ENCODE measurements at regions not wholly inside any gene's neighbourhood (a gene's known extent, or its start where the extent isn't known, plus 50 kb on each side); places are given as distances from the start of the nearest gene placed in this dataset.

DNA sequence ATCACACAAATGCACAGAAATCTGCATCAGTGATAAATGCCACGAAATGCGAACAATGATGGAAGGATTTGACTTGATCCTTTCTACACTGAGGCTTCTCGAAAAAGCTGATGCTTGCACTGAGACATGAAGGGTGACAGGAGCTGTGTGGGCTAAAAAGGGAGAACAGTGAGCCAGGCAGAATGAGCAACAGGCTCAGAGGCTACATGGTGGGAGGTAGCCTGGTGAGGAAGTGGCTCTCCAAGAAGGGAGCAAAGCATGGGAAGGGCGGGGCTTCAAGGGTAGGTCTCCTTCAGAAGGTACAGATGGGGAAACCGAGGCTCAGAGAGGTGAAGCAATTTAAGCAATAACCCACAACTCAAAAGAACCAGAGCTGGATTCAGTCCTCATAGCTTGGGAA is 82.4 kb downstream of the TRIM43 start:
- WGBS, 2 experiments (ENCODE audit: extremely low coverage in 2 of 2, insufficient read length in 1 of 2), result 92% methylated on average over 2 of the region's 5 CpGs; no CpG with 5 or more reads in 1 of the 2 experiments
- Histone ChIP-seq H2BK20ac (ENCODE audit: low read depth, low read length) (no peak overlapping the region), H3K18ac (ENCODE audit: low read depth, low read length) (no peak overlapping the region), H2AFZ (replicated peaks; ENCODE audit: low read length, poor library complexity) (no peak overlapping the region), H3K27ac (ENCODE audit: insufficient read depth, low read length) (no peak overlapping the region), H3K9ac (ENCODE audit: low read depth, low read length) (no peak overlapping the region), H3K4me3 (ENCODE audit: insufficient read depth, low read depth, low read length) (no peak overlapping the region), H3K36me3 (ENCODE audit: control insufficient read depth, insufficient read depth, low read length) (no peaks in the 10 kb centered on the region), H3K9me1 (ENCODE audit: insufficient read depth, low read length) (peaks cover 7% of the 10 kb centered on the region), H3K14ac (replicated peaks; ENCODE audit: low read depth, low read length) (no peak overlapping the region), H3K4ac (ENCODE audit: low read depth, low read length) (no peak overlapping the region), H2BK120ac (ENCODE audit: low read depth, low read length) (no peak overlapping the region), H2BK15ac (ENCODE audit: low read depth, low read length) (no peak overlapping the region), H4K20me1 (ENCODE audit: insufficient read depth, low read length) (no peaks in the 10 kb centered on the region), H3K9me3 (ENCODE audit: control insufficient read depth, insufficient read depth, low read length) (no peaks in the 10 kb centered on the region), H2BK5ac (ENCODE audit: low read depth, low read length, poor library complexity, severe bottlenecking) (no peak overlapping the region), H3K23ac (ENCODE audit: low read depth, low read length) (no peak overlapping the region), H3K56ac (ENCODE audit: extremely low read depth, insufficient read depth, low read length) (no peak overlapping the region), H2AK9ac (replicated peaks; ENCODE audit: low read depth, low read length, poor library complexity) (no peak overlapping the region), H3K4me1 (ENCODE audit: control insufficient read depth, insufficient read depth, low read length) (peaks cover 14% of the 10 kb centered on the region), H3K4me2 (ENCODE audit: low read depth, low read length) (no peak overlapping the region), H2AK5ac (ENCODE audit: low read depth, low read length) (no peak overlapping the region), H4K91ac (ENCODE audit: insufficient read depth, low read depth, low read length) (no peak overlapping the region), H4K5ac (ENCODE audit: low read depth, low read length) (no peak overlapping the region), H4K8ac (ENCODE audit: low read depth in 2 of 2, low read length in 2 of 2) (no peak overlapping the region), H3K27me3 (ENCODE audit: control insufficient read depth, insufficient read depth, low read length) (peaks cover 10% of the 10 kb centered on the region), H3K79me1 (ENCODE audit: low read depth in 1 of 2, low read length in 2 of 2) (no peaks in the 10 kb centered on the region)
- intact Hi-C loops (cut with micrococcal nuclease), result no loop called here
- dilution Hi-C loops (cut with HindIII; ENCODE audit: low sequenced_read_pairs, unreplicated experiment), result no loop called here
- ChIA-PET POLR2A (ENCODE audit: unreplicated experiment) (no interaction called here), CTCF (no interaction called here)
- TF ChIP-seq, protein P1, sequence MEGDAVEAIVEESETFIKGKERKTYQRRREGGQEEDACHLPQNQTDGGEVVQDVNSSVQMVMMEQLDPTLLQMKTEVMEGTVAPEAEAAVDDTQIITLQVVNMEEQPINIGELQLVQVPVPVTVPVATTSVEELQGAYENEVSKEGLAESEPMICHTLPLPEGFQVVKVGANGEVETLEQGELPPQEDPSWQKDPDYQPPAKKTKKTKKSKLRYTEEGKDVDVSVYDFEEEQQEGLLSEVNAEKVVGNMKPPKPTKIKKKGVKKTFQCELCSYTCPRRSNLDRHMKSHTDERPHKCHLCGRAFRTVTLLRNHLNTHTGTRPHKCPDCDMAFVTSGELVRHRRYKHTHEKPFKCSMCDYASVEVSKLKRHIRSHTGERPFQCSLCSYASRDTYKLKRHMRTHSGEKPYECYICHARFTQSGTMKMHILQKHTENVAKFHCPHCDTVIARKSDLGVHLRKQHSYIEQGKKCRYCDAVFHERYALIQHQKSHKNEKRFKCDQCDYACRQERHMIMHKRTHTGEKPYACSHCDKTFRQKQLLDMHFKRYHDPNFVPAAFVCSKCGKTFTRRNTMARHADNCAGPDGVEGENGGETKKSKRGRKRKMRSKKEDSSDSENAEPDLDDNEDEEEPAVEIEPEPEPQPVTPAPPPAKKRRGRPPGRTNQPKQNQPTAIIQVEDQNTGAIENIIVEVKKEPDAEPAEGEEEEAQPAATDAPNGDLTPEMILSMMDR (conservative IDR thresholded peaks at IDR 0.05; ENCODE audit: low read depth, low read length), result no peak
- TF ChIP-seq BHLHE40 (IDR thresholded peaks at IDR 0.05; ENCODE audit: low read depth, low read length) (no peak), CHD1 (IDR thresholded peaks at IDR 0.05; ENCODE audit: low read depth, low read length) (no peak), RAD21 (IDR thresholded peaks at IDR 0.05; ENCODE audit: low read length) (no peak), FOS (IDR thresholded peaks at IDR 0.05; ENCODE audit: low read depth, low read length) (no peak), USF2 (IDR thresholded peaks at IDR 0.05; ENCODE audit: low read depth, low read length) (no peak), RFX5 (IDR thresholded peaks at IDR 0.05; ENCODE audit: low read depth, low read length) (no peak), MAFK (IDR thresholded peaks at IDR 0.05; ENCODE audit: low read depth, low read length) (no peak), MAZ (IDR thresholded peaks at IDR 0.05; ENCODE audit: borderline replicate concordance, low read depth, low read length) (no peak), ELK1 (IDR thresholded peaks at IDR 0.05; ENCODE audit: borderline replicate concordance, low read depth, low read length) (no peak), RCOR1 (IDR thresholded peaks at IDR 0.05; ENCODE audit: insufficient replicate concordance, low read length) (no peak), NFE2L2 (IDR thresholded peaks at IDR 0.05; ENCODE audit: low read depth, low read length) (no peak), POLR2A (IDR thresholded peaks at IDR 0.05; ENCODE audit: low read depth, low read length) (no peak), CEBPB (IDR thresholded peaks at IDR 0.05; ENCODE audit: low read depth, low read length) (no peak), SMC3 (IDR thresholded peaks at IDR 0.05; ENCODE audit: low read depth, low read length) (no peak), MXI1 (IDR thresholded peaks at IDR 0.05; ENCODE audit: borderline replicate concordance, low read depth, low read length) (no peak)
- ATAC-seq (ENCODE audit: low read depth), result no peak
- in situ Hi-C loops (cut with MboI; ENCODE audit: low sequenced_read_pairs), result no loop called here
- BruUV-seq (replicated peaks), result no TSS peak
- DNase-seq, result no peak
